KG1 (cell line): ENCODE measurements at regions not wholly inside any gene's neighbourhood (a gene's known extent, or its start where the extent isn't known, plus 50 kb on each side); places are given as distances from the start of the nearest gene placed in this dataset.

Experiments
- DNase-seq: peaks from one replicate; lab custom pipeline; 2025; lab: John Stamatoyannopoulos, UW

- no peak for DNase-seq
These were observed 228.6 kb downstream of the TTLL7 start for GRCh38 chr1:83770319-83770661.

DNA sequence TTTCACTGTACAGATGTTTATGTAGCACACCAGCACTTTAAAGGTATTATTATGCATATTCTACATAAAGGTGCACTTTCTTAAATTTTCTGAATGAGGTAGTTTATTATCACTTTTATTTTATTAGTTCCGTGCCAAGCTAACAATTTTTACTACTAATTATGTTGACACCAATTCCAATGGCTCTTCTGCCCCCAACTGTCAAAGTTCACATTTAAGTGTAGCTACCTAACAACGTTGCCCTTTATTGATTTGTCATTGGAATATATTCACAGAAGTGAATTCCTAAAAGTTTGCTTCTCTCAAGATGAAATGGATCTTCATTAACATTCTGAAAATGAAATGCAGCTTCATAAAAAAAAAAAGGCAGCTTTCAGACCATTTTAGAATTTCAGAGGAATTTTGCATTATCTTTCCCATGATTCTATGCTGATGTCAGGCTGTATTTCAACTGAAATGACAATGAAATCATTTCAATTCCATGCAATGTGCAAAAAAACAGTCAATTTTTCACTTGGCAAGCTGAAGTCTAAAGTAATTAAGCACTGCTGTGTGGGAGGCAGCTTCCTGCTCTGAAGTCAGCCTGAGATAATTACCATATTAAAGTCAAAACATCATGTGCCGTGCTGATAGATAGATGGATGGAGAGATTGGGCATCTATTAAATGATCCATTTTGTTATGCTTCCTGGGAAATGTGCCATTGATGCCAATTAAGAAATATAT is 229.2 kb downstream of the TTLL7 start:
- DNase-seq = no peak

GRCh38 chr1:83769072-83769471 is 229.9 kb downstream of the TTLL7 start:
- DNase-seq = no peak

- no peak for DNase-seq
These were observed 232.7 kb downstream of the TTLL7 start for GRCh38 chr1:83766241-83766691.

DNA sequence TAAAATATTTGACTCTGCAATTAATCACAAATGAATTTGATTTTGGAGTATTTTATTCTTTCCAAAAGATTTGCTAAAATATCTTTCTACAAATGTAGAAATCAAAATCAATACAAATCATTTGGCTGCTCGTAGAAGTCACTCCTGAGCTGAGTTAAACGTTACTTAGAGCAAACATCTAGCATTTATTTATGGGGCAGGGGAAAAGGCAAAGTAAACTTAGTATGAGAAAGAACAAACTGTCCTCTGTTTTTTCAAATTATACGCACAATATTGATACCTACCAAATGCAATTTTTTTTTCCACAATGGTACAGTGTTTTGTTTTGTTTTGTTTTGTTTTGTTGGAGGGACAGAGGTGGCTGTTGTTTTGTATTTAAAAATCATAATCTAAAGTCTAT is 233.8 kb downstream of the TTLL7 start:
- no peak for DNase-seq

DNA sequence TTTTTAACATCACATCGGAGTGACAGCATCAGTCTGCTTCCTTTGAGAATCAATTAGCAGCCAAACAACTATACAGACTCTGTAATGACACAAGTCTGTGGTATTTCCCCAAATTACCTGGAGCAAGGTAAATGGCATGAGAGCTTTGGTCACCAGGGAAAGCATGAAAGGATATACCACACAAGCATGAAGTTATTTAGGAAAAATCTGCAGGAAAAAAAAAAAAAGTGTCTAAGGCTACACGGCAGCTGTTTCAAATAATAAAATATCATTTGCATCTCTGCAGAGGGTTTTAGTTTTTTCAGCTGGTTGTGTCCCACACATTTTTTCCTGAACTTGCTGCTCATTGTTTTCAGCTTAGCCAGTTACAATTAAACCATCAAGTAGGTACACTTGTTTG is 234.7 kb downstream of the TTLL7 start:
- DNase-seq = no peak

DNA sequence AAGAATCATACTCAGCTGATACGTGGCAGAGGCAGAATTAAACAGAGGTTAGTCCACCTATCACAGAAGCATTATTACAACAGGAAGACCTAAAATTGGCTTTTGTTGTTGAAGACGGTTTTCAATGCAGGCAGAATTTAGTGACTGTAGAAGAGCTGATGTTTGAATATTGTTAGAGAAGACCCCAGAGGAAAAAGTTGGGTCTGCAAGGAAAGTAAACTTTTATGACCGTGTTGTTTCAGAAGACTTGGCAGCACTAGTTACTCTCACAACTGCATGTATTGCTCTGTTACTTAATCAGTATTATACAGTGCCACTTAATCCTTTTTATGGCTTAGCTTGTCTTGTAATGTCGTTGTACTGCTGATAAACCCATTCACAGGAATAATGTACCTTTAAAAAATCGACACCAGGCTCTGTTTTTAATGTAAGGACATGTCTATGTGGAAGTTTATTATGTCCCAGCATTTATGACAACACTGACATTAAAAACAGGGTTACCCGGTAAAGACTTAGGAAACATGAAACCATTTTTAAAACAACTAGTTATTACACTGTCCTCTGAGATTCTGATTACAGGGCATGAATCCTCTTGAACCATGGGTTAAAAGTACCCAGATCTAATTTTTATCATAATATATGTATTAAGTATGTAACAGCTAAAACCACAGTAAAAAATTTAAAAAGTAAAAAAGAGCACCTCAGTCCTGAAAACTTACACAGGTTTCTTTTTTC is 235.4 kb downstream of the TTLL7 start:
- no peak for DNase-seq

DNA sequence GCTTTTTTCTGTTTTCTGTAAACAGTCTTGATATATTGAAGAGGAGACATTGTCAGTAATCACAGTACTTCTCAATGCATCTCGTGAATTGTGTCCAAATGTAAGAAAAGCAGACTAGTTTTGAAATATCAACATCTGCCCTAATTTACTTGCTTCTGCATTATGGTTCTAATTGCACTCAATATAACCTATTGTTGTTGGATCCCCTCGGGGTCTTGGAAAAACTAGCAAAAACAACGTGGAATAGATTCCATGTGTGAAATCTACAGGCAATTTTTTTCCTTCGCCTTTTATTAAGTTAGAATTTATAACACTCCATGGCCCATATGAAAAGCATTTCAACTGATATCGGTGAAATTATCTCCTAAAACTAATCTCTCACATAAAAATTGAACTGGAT is 236.5 kb downstream of the TTLL7 start:
- no peak for DNase-seq

DNA sequence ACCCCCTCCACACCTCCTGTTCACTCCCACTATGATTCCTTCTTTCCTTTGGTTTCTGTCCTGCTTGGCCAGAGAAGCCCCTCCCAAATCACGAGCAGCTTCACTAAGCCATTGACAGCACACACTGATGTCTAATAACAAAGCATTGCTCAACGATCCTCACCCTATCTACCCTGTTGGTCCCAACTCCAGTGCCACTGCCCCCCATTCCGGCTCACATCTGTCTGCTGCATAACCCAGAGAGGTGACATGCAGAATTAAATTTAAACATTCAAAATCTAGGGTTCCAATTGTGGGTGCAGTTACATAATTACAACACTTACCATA is 236.9 kb downstream of the TTLL7 start:
- DNase-seq = no peak

GRCh38 chr1:83761167-83762038 is 237.5 kb downstream of the TTLL7 start:
- DNase-seq = peak; percentile 4

DNA sequence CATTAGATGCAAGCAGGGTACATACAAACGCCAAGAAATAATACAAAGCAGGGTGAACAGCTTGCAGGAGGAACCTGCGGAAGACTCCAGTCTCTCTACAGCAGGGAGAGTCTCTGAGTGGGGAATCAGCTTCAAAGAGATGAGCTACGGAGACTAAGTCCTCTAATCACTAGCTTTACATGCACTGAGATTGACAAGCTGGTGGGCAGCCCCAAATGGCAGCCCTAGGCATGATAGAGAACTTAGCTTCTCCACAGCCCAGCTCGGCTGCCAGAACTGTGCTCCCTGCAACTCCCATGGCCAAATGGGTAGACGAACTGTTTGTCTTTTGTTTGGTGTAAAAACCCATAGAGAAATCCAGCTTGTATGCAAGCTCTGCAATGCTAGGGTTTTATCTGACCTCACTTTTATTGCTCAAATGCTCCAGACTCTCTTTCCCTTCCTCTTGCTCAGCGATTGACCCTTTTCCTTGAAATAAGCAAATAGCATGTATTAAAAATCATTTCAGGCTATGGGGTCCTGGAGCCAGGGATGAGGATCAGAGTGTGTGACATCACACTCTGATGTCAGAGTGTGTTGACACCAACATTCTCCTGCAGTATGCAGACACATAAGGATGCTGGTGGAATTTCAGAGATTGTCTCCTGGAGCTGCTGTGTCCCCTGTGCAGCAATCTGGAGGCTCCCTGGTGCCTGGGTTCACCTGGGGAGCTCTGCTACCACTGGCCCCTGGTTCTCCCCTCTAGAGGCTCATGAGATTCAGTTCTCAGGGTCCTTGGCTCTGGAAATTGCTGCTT is 238.5 kb downstream of the TTLL7 start:
- no peak for DNase-seq

- no peak for DNase-seq
These were observed 241.8 kb downstream of the TTLL7 start for GRCh38 chr1:83756984-83757717.

DNA sequence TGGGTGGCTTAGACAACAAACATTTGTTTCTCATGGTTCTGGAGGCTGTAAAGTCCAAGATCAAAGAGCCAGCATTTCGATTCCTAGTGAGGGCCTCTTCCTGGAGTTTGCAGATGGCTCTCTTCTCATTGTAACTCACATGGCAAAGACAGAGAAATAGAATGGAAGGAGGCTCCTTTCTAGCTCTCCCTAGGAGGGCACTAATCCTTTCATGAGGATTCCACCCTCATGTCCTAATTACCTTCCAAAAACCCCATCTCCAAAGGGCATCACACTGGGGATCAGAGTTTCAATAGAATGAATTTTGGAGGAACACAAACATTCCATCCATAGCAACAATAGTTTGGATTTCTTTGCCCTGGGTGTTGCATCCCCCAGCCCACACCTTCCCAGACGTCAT is 247.3 kb downstream of the TTLL7 start:
- DNase-seq = no peak

DNA sequence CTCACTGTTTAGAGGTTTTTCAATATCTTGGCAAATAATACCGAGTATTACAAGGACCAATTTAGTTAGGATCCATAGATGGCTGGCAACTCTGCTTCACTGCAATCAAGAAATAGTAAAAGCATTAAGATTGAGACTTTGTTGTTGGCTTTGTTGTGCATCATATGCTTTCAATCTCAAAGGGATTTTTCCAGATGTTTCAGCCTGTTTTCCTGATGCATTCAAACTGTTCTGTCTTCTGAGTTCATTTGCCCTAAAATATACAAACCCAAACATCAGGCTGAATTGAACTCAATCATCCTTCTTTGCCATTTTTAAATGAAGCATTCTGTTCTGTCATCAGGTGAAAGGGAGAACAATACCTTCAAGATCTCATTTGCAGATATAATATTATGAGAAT is 248.7 kb downstream of the TTLL7 start:
- no peak for DNase-seq

DNA sequence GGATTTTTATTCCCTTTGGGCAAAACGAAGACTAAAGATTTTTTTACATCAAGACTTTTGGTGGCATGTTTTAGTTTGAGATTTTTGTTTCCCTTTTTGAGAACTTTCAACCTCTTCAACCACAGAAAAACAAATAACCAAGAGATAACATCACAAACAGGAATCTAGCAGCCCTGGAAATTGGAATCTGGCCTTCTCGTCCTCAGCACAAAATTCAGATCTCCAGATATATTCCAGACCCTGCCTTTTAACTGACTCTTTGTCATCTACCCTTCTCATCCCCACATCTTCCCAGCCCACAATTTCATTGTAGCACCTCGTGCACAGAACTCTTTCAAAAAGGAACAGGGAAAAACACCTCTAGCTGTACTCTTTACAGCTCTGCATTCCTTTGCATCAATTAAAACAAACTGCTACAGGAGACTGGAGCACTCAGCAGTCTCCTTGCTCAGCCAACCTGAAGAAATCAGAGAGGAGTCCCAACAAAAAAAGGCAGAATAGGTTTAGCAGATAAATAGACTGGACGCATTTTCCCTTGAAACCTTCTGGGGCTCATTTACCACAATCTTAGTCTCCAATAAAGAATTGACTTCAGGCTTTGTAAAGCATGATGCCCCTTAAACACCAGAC is 251.0 kb downstream of the TTLL7 start:
- no peak for DNase-seq

- DNase-seq = no peak
These were observed 252.7 kb downstream of the TTLL7 start for GRCh38 chr1:83746234-83746633.

- no peak for DNase-seq
These were observed 256.5 kb downstream of the TTLL7 start for GRCh38 chr1:83742446-83742845.

- DNase-seq = no peak
These were observed 257.2 kb downstream of the TTLL7 start for GRCh38 chr1:83741770-83742169.

- no peak for DNase-seq
These were observed 257.6 kb downstream of the TTLL7 start for GRCh38 chr1:83741348-83741747.

GRCh38 chr1:83735526-83735925 is 263.4 kb downstream of the TTLL7 start:
- no peak for DNase-seq

DNA sequence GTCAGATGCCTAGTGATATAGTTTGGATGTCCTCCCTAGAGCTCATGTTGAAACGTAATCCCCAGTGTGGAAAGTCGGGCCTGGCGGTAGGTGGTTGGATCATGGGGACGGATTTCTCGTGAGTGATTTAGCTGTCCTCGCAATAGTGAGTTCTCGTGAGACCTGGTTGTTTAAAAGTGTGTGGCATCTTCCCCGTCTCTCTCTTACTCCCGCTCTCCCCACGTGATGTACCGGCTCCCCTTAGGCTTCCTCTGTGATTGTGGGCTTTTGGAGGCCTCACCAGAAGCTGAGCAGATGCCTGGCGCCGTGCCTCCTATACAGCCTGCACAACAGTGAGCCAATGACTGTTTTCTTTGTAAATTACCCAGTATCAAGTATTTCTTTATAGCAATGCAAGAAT is 264.5 kb downstream of the TTLL7 start:
- DNase-seq = no peak
